Epithelial cell of esophagus (primary cell): ENCODE measurements at regions not wholly inside any gene's neighbourhood (a gene's known extent, or its start where the extent isn't known, plus 50 kb on each side); places are given as distances from the start of the nearest gene placed in this dataset.

ENCODE experiments used
- DNase-seq: peaks from one replicate; pipeline ENCODE4 v3.0.0; 2010; ENCODE audit warnings: low read depth
- H3K4me3 ChIP-seq: 2 replicates; pipeline ENCODE4 v1.5.1; 2011; ENCODE audit warnings: mild to moderate bottlenecking, low read length, control low read depth
- CTCF ChIP-seq: IDR thresholded peaks from 2 replicates; pipeline ENCODE4 v1.5.1; 2011; ENCODE audit warnings: low read depth, mild to moderate bottlenecking, low read length, control low read depth, inconsistent platforms; ENCODE audit not compliant: insufficient read depth; ENCODE audit errors: missing control alignments

- no peak overlapping the region for H3K4me3 ChIP-seq
- TF ChIP-seq CTCF: no peak
- no peak for DNase-seq
Measured at GRCh38 chr13:26494571-26495195, 62.8 kb upstream of the WASF3 start.

GRCh38 chr13:26495750-26496149, 61.7 kb upstream of the WASF3 start:
- H3K4me3 ChIP-seq: no peak overlapping the region
- TF ChIP-seq CTCF: no peak
- DNase-seq: no peak

- no peak for TF ChIP-seq CTCF
- H3K4me3 ChIP-seq: no peak overlapping the region
- peak; percentile 60 for DNase-seq
Measured at GRCh38 chr13:26497968-26498511, 59.4 kb upstream of the WASF3 start.

- TF ChIP-seq CTCF: peak; percentile 40
- DNase-seq: peak; percentile 28
- H3K4me3 ChIP-seq: peak overlapping the region; percentile 4
Measured at GRCh38 chr13:26498656-26499601, 58.6 kb upstream of the WASF3 start.

- no peak overlapping the region for H3K4me3 ChIP-seq
- DNase-seq: no peak
- TF ChIP-seq CTCF: no peak
Measured at GRCh38 chr13:26500618-26501320, 56.7 kb upstream of the WASF3 start.

- TF ChIP-seq CTCF: no peak
- DNase-seq: no peak
- no peak overlapping the region for H3K4me3 ChIP-seq
Measured at GRCh38 chr13:26501641-26502040, 55.8 kb upstream of the WASF3 start.
